ENCODE measurements at regions not wholly inside any gene's neighbourhood (a gene's known extent, or its start where the extent isn't known, plus 50 kb on each side); places are given as distances from the start of the nearest gene placed in this dataset.

GRCh38 chr20:4073852-4074741 lies 58.7 kb upstream of the RNF24 start:
- DNase-seq (ENCODE audit: low read depth, low spot score): no peak
- Histone ChIP-seq H3K36me3 (ENCODE audit: insufficient read depth, low read length) (no peaks in the 10 kb centered on the region), H3K9me3 (ENCODE audit: low read depth, low read length) (no peaks in the 10 kb centered on the region), H3K4me3 (no peak overlapping the region), H3K27ac (no peak overlapping the region), H3K9ac (ENCODE audit: insufficient read length) (no peak overlapping the region)
- TF ChIP-seq EZH2 (IDR thresholded peaks at IDR 0.05) (no peak), POLR2AphosphoS5 (IDR thresholded peaks at IDR 0.05; ENCODE audit: borderline replicate concordance, low read depth, low read length) (no peak), FOXP2 (optimal IDR thresholded peaks at IDR 0.05; ENCODE audit: control extremely low read depth, extremely low read length, insufficient read depth) (no peak)

DNA sequence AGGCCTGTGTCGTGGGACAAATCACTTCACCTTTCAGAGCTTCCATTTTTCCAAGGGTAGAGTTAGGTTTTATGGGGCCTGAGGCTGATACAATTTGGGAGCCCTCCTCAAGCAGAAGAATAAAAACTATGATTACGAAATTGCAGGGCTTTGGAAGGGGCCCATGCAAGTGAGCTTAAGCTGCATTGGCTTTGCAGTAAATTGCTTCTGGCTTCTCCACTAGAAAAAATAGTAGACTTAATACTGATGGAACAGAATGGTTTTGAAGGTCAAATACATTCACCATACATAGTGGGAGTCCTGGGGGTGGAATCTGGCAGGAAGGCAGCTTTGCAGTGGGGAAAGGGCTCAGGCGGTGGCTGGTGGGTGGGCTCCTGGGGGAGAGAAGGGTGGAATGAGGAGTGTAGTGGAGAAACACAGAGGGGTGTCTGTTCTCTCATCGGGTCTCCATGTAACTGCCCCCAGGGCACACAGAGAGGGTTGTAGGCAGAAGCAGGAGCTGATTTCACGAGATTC lies 55.9 kb upstream of the RNF24 start:
- no peak for DNase-seq (ENCODE audit: low read depth, low spot score)
- Histone ChIP-seq H3K36me3 (ENCODE audit: insufficient read depth, low read length) (no peaks in the 10 kb centered on the region), H3K27ac (peak overlapping the region; percentile 80), H3K4me3 (peak overlapping the region; percentile 1; the same call in 1 of the 2 replicates), H3K9ac (ENCODE audit: insufficient read length) (no peak overlapping the region), H3K9me3 (ENCODE audit: low read depth, low read length) (no peaks in the 10 kb centered on the region)
- TF ChIP-seq POLR2AphosphoS5 (IDR thresholded peaks at IDR 0.05; ENCODE audit: borderline replicate concordance, low read depth, low read length) (no peak), EZH2 (IDR thresholded peaks at IDR 0.05) (no peak), FOXP2 (optimal IDR thresholded peaks at IDR 0.05; ENCODE audit: control extremely low read depth, extremely low read length, insufficient read depth) (no peak)

DNA sequence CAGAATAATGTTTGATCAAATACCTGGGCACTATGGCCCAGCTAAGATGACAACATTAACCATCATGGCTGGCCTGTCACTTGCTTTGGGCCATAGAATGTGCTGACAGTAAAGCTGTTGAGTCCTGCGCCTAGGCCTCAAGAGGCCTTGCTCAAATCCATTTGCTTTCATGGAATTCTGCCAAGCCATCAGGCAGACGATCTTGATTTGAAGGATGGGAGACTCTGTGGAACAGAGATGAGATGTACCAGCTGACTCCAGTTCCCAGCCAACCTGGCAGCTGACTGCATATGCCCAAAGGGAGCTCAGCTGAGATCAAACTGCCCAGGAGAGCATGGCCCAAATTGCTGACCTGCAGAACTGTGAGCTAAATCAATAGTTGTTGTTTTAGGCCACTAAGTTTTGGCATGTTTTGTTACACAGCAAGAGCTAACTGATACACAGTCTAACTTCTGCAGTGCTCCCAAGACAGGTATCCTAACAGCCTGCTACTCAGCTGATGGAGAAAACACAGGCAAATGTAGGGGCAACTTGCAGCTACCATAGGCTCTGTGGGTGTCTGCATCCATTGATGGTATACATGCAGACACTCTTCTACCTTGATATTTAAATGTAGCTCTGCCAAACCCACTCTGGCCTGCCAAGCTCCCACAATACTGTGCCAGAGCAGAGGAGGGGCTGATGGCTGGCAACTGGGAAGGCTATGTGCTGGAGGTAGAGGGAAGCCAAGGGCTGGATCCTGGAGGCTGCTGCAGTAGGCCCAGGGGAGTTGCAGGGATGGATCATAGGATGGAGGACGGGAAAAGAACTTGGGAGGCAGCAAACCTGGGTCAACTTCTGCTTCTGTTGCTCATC lies 55.2 kb upstream of the RNF24 start:
- DNase-seq (ENCODE audit: low read depth, low spot score): no peak
- Histone ChIP-seq H3K9me3 (ENCODE audit: low read depth, low read length) (no peaks in the 10 kb centered on the region), H3K4me3 (no peak overlapping the region), H3K9ac (ENCODE audit: insufficient read length) (no peak overlapping the region), H3K36me3 (ENCODE audit: insufficient read depth, low read length) (no peaks in the 10 kb centered on the region), H3K27ac (no peak overlapping the region; the same call in 1 of the 2 replicates)
- TF ChIP-seq POLR2AphosphoS5 (IDR thresholded peaks at IDR 0.05; ENCODE audit: borderline replicate concordance, low read depth, low read length): no peak
- TF ChIP-seq EZH2 (IDR thresholded peaks at IDR 0.05): no peak
- TF ChIP-seq FOXP2 (optimal IDR thresholded peaks at IDR 0.05; ENCODE audit: control extremely low read depth, extremely low read length, insufficient read depth): no peak

DNA sequence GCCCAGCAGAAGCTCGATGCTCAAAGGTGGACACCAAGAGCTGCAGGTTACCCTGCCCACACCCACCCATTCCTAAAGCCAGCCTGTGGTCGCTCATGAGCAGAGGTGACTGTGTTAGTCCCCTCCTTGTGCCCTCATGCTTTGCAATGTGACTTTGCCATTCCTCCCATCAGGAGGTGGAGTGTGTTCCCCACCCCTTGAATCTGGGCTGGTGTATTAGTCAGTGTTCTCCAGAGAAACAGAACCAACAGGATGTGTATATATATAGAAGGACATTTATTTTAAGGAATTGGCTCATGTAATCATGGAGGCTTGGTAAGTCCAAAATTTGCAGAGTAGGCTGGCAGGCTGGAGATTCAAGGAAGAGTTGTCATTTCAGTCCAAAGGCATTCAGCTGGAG lies 54.4 kb upstream of the RNF24 start:
- DNase-seq (ENCODE audit: low read depth, low spot score): no peak
- H3K27ac ChIP-seq: no peak overlapping the region
- no peak overlapping the region for H3K4me3 ChIP-seq
- no peaks in the 10 kb centered on the region for H3K36me3 ChIP-seq (ENCODE audit: insufficient read depth, low read length)
- no peak for TF ChIP-seq EZH2 (IDR thresholded peaks at IDR 0.05)
- no peak for TF ChIP-seq FOXP2 (optimal IDR thresholded peaks at IDR 0.05; ENCODE audit: control extremely low read depth, extremely low read length, insufficient read depth)
- no peak for TF ChIP-seq POLR2AphosphoS5 (IDR thresholded peaks at IDR 0.05; ENCODE audit: borderline replicate concordance, low read depth, low read length)
- H3K9ac ChIP-seq (ENCODE audit: insufficient read length): no peak overlapping the region
- no peaks in the 10 kb centered on the region for H3K9me3 ChIP-seq (ENCODE audit: low read depth, low read length)

DNA sequence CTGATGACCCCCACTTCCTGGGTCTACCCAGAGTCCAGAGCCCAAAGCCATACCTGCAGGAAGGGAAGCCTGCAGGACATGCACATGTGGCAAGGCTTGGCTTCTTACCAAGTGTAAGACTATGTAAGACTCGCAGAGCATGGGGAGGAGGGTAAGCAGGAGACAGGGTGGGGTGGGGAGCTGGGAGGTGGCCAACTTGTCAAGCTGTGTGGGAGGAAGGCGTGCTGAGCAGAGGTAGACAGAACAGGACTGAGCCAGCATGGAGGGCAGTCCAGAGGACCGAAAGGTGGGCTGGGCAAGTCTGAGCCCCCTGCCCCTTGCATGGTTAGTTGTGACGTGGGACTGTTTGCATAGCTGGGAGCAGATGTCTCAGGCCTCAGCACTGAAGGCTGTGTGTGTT lies 53.4 kb upstream of the RNF24 start:
- H3K27ac ChIP-seq: no peak overlapping the region
- TF ChIP-seq POLR2AphosphoS5 (IDR thresholded peaks at IDR 0.05; ENCODE audit: borderline replicate concordance, low read depth, low read length): no peak
- TF ChIP-seq FOXP2 (optimal IDR thresholded peaks at IDR 0.05; ENCODE audit: control extremely low read depth, extremely low read length, insufficient read depth): no peak
- no peak for TF ChIP-seq EZH2 (IDR thresholded peaks at IDR 0.05)
- H3K9me3 ChIP-seq (ENCODE audit: low read depth, low read length): no peaks in the 10 kb centered on the region
- no peaks in the 10 kb centered on the region for H3K36me3 ChIP-seq (ENCODE audit: insufficient read depth, low read length)
- no peak overlapping the region for H3K9ac ChIP-seq (ENCODE audit: insufficient read length)
- H3K4me3 ChIP-seq: no peak overlapping the region
- DNase-seq (ENCODE audit: low read depth, low spot score): no peak

GRCh38 chr20:4067600-4068261 lies 52.4 kb upstream of the RNF24 start:
- DNase-seq (ENCODE audit: low read depth, low spot score): no peak

DNA sequence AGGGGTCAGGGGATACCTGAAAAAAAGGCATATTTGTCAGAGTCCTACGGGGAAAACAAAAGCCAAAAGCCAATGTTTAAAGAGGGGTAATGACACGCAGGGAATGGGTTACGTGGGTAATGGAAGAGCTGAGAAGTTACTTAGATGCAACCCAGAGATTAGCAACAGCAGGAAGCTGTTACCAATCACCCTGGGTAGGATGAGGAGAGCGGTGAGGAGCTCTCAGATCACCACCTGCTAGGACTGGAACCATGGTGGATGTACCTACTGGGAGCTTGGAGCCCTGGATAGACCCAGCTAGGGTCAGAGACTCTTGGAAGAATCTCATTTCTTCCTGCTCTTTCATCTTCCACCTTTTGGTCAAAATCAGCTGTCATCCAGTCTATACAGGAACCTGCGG lies 51.2 kb upstream of the RNF24 start:
- DNase-seq (ENCODE audit: low read depth, low spot score): no peak
- Histone ChIP-seq H3K9ac (ENCODE audit: insufficient read length) (no peak overlapping the region), H3K36me3 (ENCODE audit: insufficient read depth, low read length) (no peaks in the 10 kb centered on the region)

More at GRCh38 chr20:4067600-4068261, 52.4 kb upstream of the RNF24 start:
- no peak for TF ChIP-seq POLR2AphosphoS5 (IDR thresholded peaks at IDR 0.05; ENCODE audit: borderline replicate concordance, low read depth, low read length)
- no peak for TF ChIP-seq FOXP2 (optimal IDR thresholded peaks at IDR 0.05; ENCODE audit: control extremely low read depth, extremely low read length, insufficient read depth)
- no peak for TF ChIP-seq EZH2 (IDR thresholded peaks at IDR 0.05)
- Histone ChIP-seq H3K9me3 (ENCODE audit: low read depth, low read length) (no peaks in the 10 kb centered on the region), H3K4me3 (no peak overlapping the region), H3K9ac (ENCODE audit: insufficient read length) (no peak overlapping the region), H3K27ac (no peak overlapping the region), H3K36me3 (ENCODE audit: insufficient read depth, low read length) (no peaks in the 10 kb centered on the region)

More for the DNA sequence above, 51.2 kb upstream of the RNF24 start:
- Histone ChIP-seq H3K9me3 (ENCODE audit: low read depth, low read length) (no peaks in the 10 kb centered on the region), H3K27ac (no peak overlapping the region; the same call in 1 of the 2 replicates), H3K4me3 (no peak overlapping the region)
- TF ChIP-seq FOXP2 (optimal IDR thresholded peaks at IDR 0.05; ENCODE audit: control extremely low read depth, extremely low read length, insufficient read depth): no peak
- no peak for TF ChIP-seq POLR2AphosphoS5 (IDR thresholded peaks at IDR 0.05; ENCODE audit: borderline replicate concordance, low read depth, low read length)
- TF ChIP-seq EZH2 (IDR thresholded peaks at IDR 0.05): no peak

Measured in SK-N-MC (cell line).